Spinal cord (tissue), 9 donors: ENCODE measurements at regions not wholly inside any gene's neighbourhood (a gene's known extent, or its start where the extent isn't known, plus 50 kb on each side); places are given as distances from the start of the nearest gene placed in this dataset.
"Not testable (repeated sequence)": the region's sequence is repeated elsewhere in the genome, so short reads cannot be mapped to it uniquely, and the experiment has no call there.

Experiments
- DNase-seq, 6 donors: peaks; one replicate each; pipeline versions ENCODE4 v3.0.0 to v3.0.0-alpha.2; 2013 to 2015; ENCODE audit warnings: low spot score in 6 of 6, low read depth in 4 of 6
- H3K27ac ChIP-seq: one replicate; pipeline ENCODE4 v1.5.1; 2013; ENCODE audit warnings: low read depth, low read length, control low read depth
- H3K27me3 ChIP-seq: one replicate; pipeline ENCODE4 v1.6.1; 2013; ENCODE audit warnings: low read length; ENCODE audit not compliant: control insufficient read depth, insufficient read depth
- H3K36me3 ChIP-seq: one replicate; pipeline ENCODE4 v1.6.1; 2013; ENCODE audit warnings: low read length; ENCODE audit not compliant: control insufficient read depth, insufficient read depth
- H3K4me1 ChIP-seq: one replicate; pipeline ENCODE4 v1.6.1; 2013; ENCODE audit warnings: low read length; ENCODE audit not compliant: control insufficient read depth, insufficient read depth
- H3K4me3 ChIP-seq: one replicate; pipeline ENCODE4 v1.5.1; 2013; ENCODE audit warnings: low read depth, low read length, control low read depth
- H3K9me3 ChIP-seq: one replicate; pipeline ENCODE4 v1.6.1; 2013; ENCODE audit warnings: low read length; ENCODE audit not compliant: control insufficient read depth, insufficient read depth
- WGBS: methylation state at CpG from one replicate; pipeline ENCODE4 v1.1.5; 2013; ENCODE audit warnings: missing lambda C conversion rate; ENCODE audit not compliant: insufficient coverage; 5-methylcytosine and 5-hydroxymethylcytosine counted together
- donor health status: healthy.

GRCh38 chrX:63160340-63160739 lies 190.8 kb downstream of the SPIN4 start:
- WGBS: no CpG with 5 or more reads among the region's 1 CpG

GRCh38 chrX:63145526-63145925 lies 205.6 kb downstream of the SPIN4 start:
- H3K36me3 ChIP-seq, H3K27ac ChIP-seq, H3K4me1 ChIP-seq, DNase-seq, H3K9me3 ChIP-seq, H3K4me3 ChIP-seq, H3K27me3 ChIP-seq: not testable (repeated sequence)
- no CpG with 5 or more reads among the region's 10 CpGs for WGBS

More at GRCh38 chrX:63160340-63160739, 190.8 kb downstream of the SPIN4 start:
- not testable (repeated sequence) for H3K4me1 ChIP-seq, H3K36me3 ChIP-seq, H3K4me3 ChIP-seq, H3K27me3 ChIP-seq, H3K27ac ChIP-seq, DNase-seq, H3K9me3 ChIP-seq

GRCh38 chrX:63142588-63142987 lies 208.5 kb downstream of the SPIN4 start:
- H3K36me3 ChIP-seq, H3K27me3 ChIP-seq, DNase-seq, H3K4me1 ChIP-seq, H3K4me3 ChIP-seq, H3K27ac ChIP-seq, H3K9me3 ChIP-seq: not testable (repeated sequence)
- WGBS: no CpG with 5 or more reads among the region's 2 CpGs

- H3K27me3 ChIP-seq, H3K4me1 ChIP-seq, H3K27ac ChIP-seq, H3K4me3 ChIP-seq, H3K36me3 ChIP-seq, H3K9me3 ChIP-seq, DNase-seq: not testable (repeated sequence)
- no CpG with 5 or more reads among the region's 2 CpGs for WGBS
These were observed 215.3 kb downstream of the SPIN4 start for GRCh38 chrX:63135859-63136258.

GRCh38 chrX:63128509-63128908 lies 222.6 kb downstream of the SPIN4 start:
- no peak overlapping the region for H3K4me3 ChIP-seq
- no peak for DNase-seq
- no peak overlapping the region for H3K27ac ChIP-seq
- no peaks in the 10 kb centered on the region for H3K9me3 ChIP-seq
- WGBS: no CpG with 5 or more reads among the region's 2 CpGs
- no peaks in the 10 kb centered on the region for H3K27me3 ChIP-seq
- H3K36me3 ChIP-seq: no peaks in the 10 kb centered on the region
- H3K4me1 ChIP-seq: no peaks in the 10 kb centered on the region

- no peak overlapping the region for H3K27ac ChIP-seq
- 40% methylated on average over 1 of the region's 1 CpG for WGBS
These were observed 235.9 kb downstream of the SPIN4 start for GRCh38 chrX:63115196-63115595.

GRCh38 chrX:63101879-63102620 lies 249.1 kb downstream of the SPIN4 start:
- H3K9me3 ChIP-seq: peaks cover 2% of the 10 kb centered on the region

More at GRCh38 chrX:63115196-63115595, 235.9 kb downstream of the SPIN4 start:
- H3K4me1 ChIP-seq: no peaks in the 10 kb centered on the region
- DNase-seq: no peak
- no peaks in the 10 kb centered on the region for H3K36me3 ChIP-seq
- H3K4me3 ChIP-seq: no peak overlapping the region
- no peaks in the 10 kb centered on the region for H3K9me3 ChIP-seq
- H3K27me3 ChIP-seq: no peaks in the 10 kb centered on the region

GRCh38 chrX:63058204-63058603 lies 292.9 kb downstream of the SPIN4 start:
- H3K27ac ChIP-seq: no peak overlapping the region
- no peak for DNase-seq
- H3K36me3 ChIP-seq: no peaks in the 10 kb centered on the region
- WGBS: no CpG with 5 or more reads among the region's 2 CpGs
- peaks cover 4% of the 10 kb centered on the region for H3K9me3 ChIP-seq
- no peaks in the 10 kb centered on the region for H3K4me1 ChIP-seq
- H3K27me3 ChIP-seq: no peaks in the 10 kb centered on the region
- H3K4me3 ChIP-seq: no peak overlapping the region

More at GRCh38 chrX:63101879-63102620, 249.1 kb downstream of the SPIN4 start:
- H3K36me3 ChIP-seq: no peaks in the 10 kb centered on the region
- no peak overlapping the region for H3K4me3 ChIP-seq
- H3K27ac ChIP-seq: no peak overlapping the region
- DNase-seq: no peak
- H3K4me1 ChIP-seq: no peaks in the 10 kb centered on the region
- no peaks in the 10 kb centered on the region for H3K27me3 ChIP-seq
- 67% methylated on average over 8 of the region's 8 CpGs for WGBS

- WGBS: 38% methylated on average over 2 of the region's 2 CpGs
- no peaks in the 10 kb centered on the region for H3K4me1 ChIP-seq
- H3K9me3 ChIP-seq: peaks cover 2% of the 10 kb centered on the region
- H3K27me3 ChIP-seq: no peaks in the 10 kb centered on the region
- H3K36me3 ChIP-seq: no peaks in the 10 kb centered on the region
- no peak overlapping the region for H3K4me3 ChIP-seq
- no peak for DNase-seq
- no peak overlapping the region for H3K27ac ChIP-seq
These were observed 300.9 kb downstream of the SPIN4 start for GRCh38 chrX:63050225-63050624.

GRCh38 chrX:63032811-63033210 lies 318.3 kb downstream of the SPIN4 start:
- Histone ChIP-seq H3K9me3 (peaks cover 4% of the 10 kb centered on the region), H3K36me3 (no peaks in the 10 kb centered on the region), H3K4me1 (no peaks in the 10 kb centered on the region), H3K4me3 (no peak overlapping the region), H3K27ac (no peak overlapping the region), H3K27me3 (no peaks in the 10 kb centered on the region)
- 72% methylated on average over 2 of the region's 2 CpGs for WGBS
- no peak for DNase-seq
